IPS-18a (cell line): ENCODE measurements at regions not wholly inside any gene's neighbourhood (a gene's known extent, or its start where the extent isn't known, plus 50 kb on each side); places are given as distances from the start of the nearest gene placed in this dataset.

Experiments used
- H3K27ac ChIP-seq: one replicate; pipeline ENCODE4 v1.5.1; 2013; ENCODE audit warnings: low read length
- H3K27me3 ChIP-seq: one replicate; pipeline ENCODE4 v1.6.1; 2013; ENCODE audit warnings: mild to moderate bottlenecking, low read length; ENCODE audit not compliant: control insufficient read depth, insufficient read depth
- H3K36me3 ChIP-seq: one replicate; pipeline ENCODE4 v1.6.1; 2013; ENCODE audit warnings: low read depth, low read length; ENCODE audit not compliant: control insufficient read depth
- H3K4me1 ChIP-seq: one replicate; pipeline ENCODE4 v1.6.1; 2013; ENCODE audit warnings: low read depth, low read length; ENCODE audit not compliant: control insufficient read depth
- H3K4me3 ChIP-seq: one replicate; pipeline ENCODE4 v1.5.1; 2013; ENCODE audit warnings: low read length
- H3K9ac ChIP-seq: one replicate; pipeline ENCODE4 v1.6.1; 2013; ENCODE audit warnings: mild to moderate bottlenecking, low read length, moderate library complexity
- H3K9me3 ChIP-seq: one replicate; pipeline ENCODE4 v1.6.1; 2013; ENCODE audit warnings: low read depth, low read length; ENCODE audit not compliant: control insufficient read depth

DNA sequence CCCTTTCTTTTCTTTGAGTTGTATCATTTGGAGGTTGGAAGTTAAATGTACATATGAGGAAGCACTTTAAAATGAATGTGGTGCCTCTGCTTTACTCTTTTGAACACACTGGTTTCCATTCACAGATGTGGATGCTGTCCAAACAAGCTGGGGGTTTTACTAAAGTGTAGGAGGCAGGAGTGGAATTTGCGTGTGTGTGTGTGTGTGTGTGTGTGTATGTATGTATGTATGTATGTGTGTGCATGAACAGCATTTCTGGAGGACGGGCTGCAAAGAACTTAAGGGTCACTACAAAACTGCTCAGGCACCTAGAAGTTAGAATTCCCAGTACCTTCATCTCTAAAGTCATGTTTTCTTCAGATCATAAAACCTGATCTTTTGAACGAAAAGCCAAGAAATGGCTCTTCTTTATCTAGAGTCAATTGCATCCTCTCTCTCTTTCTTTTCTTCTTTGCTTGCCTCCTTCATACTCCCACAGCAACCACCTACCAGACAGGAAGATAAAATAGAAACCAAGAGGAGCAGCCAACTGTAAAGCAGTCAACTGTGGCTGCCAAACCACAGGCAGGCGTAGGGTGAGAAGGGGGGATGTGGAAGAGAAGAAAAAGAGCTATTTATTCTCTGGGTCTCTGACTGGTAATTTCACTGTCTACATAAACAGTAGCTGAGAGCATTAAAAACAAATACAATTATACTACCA is 177.0 kb upstream of the RASGEF1B start:
- Histone ChIP-seq H3K27ac (no peak overlapping the region), H3K9ac (no peak overlapping the region), H3K9me3 (no peaks in the 10 kb centered on the region), H3K27me3 (peaks cover 42% of the 10 kb centered on the region), H3K4me1 (peaks cover 26% of the 10 kb centered on the region), H3K4me3 (no peak overlapping the region), H3K36me3 (no peaks in the 10 kb centered on the region)

DNA sequence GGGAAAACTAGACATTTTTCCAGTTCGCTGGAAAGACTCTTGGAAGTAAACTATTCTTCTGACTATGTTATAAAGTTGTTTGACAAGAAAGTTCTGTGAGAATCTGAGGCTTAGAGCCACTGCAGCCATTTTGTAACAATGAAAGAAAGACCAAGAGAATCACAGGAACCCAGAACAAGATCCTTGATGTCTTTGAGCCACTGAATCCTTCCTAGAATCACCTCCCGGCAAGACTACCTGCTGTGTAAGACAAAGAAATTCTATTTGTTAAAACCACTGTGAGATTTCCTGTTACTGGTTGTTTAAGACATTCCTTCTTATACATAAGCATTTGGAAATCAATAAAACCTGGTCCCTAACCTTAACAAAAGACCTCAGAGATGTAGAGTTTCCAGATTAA is 175.7 kb upstream of the RASGEF1B start:
- Histone ChIP-seq H3K4me3 (no peak overlapping the region), H3K9me3 (no peaks in the 10 kb centered on the region), H3K4me1 (peaks cover 26% of the 10 kb centered on the region), H3K27ac (no peak overlapping the region), H3K27me3 (peaks cover 42% of the 10 kb centered on the region), H3K36me3 (no peaks in the 10 kb centered on the region), H3K9ac (no peak overlapping the region)

DNA sequence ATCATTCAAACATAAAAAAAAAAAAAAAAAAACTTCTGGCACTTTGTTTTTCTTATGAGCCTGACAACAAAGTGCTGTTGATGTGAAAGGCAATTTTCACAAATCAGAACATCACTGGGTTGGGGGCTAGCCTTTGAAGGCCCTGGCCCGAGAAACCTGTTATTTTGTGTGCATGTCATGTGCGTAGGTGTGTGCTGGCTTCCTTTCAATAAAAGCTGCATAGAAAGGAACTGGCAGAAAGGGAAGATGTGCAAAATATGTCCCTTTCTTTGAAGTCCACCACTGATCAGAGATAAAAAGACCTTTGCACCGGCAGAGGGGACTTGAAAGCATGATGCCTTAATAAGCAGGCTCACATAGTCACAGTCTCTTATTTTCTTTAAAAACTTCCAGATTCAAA is 170.8 kb upstream of the RASGEF1B start:
- no peak overlapping the region for H3K9ac ChIP-seq
- no peaks in the 10 kb centered on the region for H3K9me3 ChIP-seq
- H3K27ac ChIP-seq: no peak overlapping the region

DNA sequence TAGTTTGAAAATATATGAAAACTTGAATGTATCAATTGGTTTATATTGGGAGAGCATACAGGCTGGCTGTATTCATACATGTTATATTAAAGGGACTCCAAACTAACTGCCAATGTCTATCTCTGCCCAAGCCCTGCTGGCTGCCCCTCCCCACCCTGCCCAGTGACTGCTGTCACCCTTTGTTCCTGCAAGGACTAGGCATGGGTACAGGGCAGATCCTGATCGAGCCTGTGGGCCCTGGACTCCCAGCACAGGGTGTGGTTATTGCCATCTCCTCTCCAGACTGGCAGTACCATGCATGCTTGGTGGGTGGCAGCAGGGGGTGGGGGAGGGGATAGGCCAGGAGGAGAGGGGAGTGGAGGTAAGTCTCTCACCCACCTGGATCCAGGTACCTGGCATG is 167.5 kb upstream of the RASGEF1B start:
- Histone ChIP-seq H3K27ac (no peak overlapping the region), H3K9me3 (no peaks in the 10 kb centered on the region), H3K4me3 (no peak overlapping the region), H3K9ac (no peak overlapping the region), H3K4me1 (peaks cover 2% of the 10 kb centered on the region), H3K27me3 (no peaks in the 10 kb centered on the region), H3K36me3 (no peaks in the 10 kb centered on the region)

More for the DNA sequence above, 170.8 kb upstream of the RASGEF1B start:
- peaks cover 12% of the 10 kb centered on the region for H3K4me1 ChIP-seq
- H3K36me3 ChIP-seq: no peaks in the 10 kb centered on the region
- H3K27me3 ChIP-seq: peaks cover 19% of the 10 kb centered on the region
- H3K4me3 ChIP-seq: no peak overlapping the region

DNA sequence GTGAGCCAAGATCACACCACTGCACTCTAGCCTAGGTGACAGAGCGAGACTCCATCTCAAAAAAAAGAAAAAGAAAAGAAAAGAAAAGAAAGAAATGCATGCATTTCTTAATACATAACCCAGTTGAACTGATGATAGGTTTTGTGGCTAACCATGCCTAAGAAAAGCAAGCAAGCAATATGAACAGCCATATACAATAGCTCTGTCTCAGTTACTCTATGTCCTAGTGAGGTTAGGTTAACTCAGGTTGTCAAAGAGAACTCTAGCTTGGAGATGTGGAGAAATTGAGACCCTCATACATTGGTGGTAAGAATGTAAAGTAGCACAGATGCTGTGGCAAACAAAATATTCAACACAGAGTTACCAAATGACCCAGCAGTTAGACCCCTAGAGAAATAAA is 167.0 kb upstream of the RASGEF1B start:
- Histone ChIP-seq H3K4me1 (peaks cover 2% of the 10 kb centered on the region), H3K27ac (no peak overlapping the region), H3K36me3 (no peaks in the 10 kb centered on the region), H3K27me3 (no peaks in the 10 kb centered on the region), H3K4me3 (no peak overlapping the region), H3K9ac (no peak overlapping the region), H3K9me3 (no peaks in the 10 kb centered on the region)

DNA sequence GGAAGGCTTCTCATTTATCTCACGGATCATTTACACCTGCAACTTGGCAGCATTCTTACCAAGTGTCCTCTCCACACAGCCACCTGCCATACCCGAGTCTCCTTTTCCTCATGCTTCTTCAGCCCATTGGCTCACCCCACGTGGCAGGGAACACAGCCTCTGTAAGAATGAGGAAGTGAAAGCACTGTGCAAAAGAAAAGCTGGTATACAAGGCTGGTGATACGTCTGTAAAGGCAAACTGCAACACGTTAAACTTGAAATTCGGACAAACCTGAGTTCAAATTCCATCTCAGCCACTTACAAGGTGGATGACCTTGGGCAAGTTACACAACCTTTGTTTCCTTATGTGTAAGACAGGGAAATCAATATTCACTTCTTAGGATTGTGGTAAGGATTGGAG is 164.0 kb upstream of the RASGEF1B start:
- H3K36me3 ChIP-seq: no peaks in the 10 kb centered on the region

DNA sequence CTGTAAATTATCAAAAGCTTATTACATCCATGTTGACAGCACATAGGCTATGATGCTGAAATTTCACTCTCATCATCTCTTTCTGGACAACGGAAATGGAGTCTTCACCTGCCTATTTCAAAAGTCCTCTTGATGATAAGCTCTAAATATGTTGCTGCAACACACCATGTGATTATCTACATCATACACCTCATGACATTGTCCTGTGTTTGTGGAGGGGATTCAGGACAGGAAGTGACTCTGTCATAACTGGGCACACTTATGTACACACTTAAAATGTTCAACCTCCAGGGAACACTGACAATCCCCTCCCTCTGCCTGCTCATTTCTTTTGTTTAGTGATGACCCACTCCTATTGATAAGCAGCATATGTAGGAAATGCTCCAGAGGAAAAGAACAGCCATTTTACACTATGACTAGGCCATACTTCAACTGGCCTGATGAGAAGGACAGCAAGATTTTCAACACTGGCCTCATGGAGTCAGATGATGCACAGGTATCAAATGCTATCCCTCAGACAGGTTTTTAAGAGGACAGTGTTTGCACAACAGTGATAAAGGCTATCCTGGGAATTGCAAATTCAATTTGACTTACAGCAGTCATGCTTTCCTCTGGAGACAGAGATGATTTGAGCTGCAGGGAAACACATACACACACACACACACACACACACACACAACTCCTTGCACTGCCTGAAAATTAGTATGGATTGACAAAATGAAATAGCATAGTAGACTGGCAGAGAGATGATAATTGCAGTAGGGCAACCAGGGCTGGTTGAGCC is 163.3 kb upstream of the RASGEF1B start:
- peaks cover 9% of the 10 kb centered on the region for H3K4me1 ChIP-seq
- no peaks in the 10 kb centered on the region for H3K36me3 ChIP-seq
- no peak overlapping the region for H3K27ac ChIP-seq

More for the DNA sequence above, 164.0 kb upstream of the RASGEF1B start:
- H3K4me1 ChIP-seq: peaks cover 9% of the 10 kb centered on the region
- H3K9me3 ChIP-seq: no peaks in the 10 kb centered on the region
- no peaks in the 10 kb centered on the region for H3K27me3 ChIP-seq
- no peak overlapping the region for H3K27ac ChIP-seq
- H3K9ac ChIP-seq: no peak overlapping the region
- no peak overlapping the region for H3K4me3 ChIP-seq

DNA sequence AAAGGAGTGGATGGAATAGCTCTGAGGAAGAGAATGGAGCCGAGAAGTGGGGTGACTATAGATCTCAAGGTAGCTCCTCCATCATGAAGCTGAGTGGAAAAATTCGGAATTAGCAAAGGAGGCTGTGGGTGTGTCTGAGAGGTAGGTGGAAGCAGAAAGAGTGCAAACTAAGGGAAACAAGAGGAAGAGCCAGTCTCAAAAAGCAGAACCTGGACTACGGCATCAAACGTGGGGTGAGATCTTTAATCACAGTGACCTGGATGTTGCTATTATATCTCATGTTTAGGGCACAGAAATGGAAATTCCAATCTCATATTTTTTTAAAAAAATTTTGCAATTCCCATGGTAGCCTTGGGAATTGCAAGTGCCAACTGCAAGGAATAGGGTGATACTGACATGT is 162.5 kb upstream of the RASGEF1B start:
- Histone ChIP-seq H3K4me3 (no peak overlapping the region), H3K4me1 (peaks cover 9% of the 10 kb centered on the region), H3K36me3 (no peaks in the 10 kb centered on the region), H3K9ac (no peak overlapping the region), H3K9me3 (no peaks in the 10 kb centered on the region), H3K27me3 (no peaks in the 10 kb centered on the region), H3K27ac (no peak overlapping the region)

More for the DNA sequence above, 163.3 kb upstream of the RASGEF1B start:
- no peak overlapping the region for H3K9ac ChIP-seq
- no peaks in the 10 kb centered on the region for H3K27me3 ChIP-seq
- H3K9me3 ChIP-seq: no peaks in the 10 kb centered on the region
- no peak overlapping the region for H3K4me3 ChIP-seq

DNA sequence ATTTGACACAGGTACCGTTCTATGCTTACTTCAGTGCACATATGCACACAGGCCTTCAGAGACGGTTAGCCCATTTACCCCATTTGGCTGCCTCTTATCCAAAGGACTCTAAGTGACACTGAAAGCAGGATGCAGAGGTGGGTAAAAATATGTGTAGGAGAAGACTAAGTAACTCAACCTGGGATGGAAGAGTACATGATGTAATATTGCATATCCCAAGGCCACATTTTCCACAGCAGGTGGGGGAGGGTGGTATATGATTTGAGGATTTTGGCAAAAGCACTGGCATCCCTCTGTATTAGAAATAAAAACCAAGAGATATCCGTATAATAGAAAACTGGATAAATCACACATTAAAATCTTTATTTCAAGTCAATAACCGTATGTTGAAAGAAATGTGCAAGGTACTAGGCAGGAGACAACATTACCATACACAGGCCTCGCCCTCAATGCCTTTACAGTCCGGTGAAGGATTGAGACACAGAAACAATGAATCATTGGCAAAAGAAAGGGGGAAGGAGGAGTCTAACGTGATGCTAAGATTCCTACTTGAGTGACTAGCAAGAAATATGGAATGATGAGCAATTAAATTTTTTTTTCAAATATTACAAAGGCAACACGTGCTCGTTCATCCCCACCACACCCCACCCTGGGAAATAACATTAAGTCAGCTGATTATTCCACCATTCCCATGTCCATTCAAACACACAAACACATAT is 161.0 kb upstream of the RASGEF1B start:
- no peak overlapping the region for H3K27ac ChIP-seq
- H3K27me3 ChIP-seq: no peaks in the 10 kb centered on the region

DNA sequence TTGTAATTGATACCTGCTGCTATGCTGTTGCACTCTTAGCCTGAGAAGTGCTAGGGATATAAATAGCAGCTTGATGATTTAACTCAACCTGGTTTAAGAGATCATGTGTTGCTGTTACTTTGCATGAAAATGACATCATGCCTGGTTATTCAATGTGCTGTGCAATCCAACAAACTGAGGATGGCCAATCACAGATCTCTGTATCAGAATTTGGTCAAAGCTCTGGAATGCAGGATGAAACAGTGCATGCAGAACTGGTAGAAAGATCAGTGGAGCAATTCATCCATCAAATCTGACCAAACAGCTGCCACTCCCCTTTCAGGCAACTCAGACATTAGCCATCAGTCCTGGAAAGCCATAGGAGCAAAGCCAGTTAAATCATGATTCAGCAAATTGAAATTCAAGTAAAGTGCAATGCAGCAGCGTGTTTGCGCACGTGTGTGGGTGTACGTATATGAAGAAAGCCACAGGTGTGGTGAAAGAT is 160.3 kb upstream of the RASGEF1B start:
- peaks cover 14% of the 10 kb centered on the region for H3K4me1 ChIP-seq
- H3K9me3 ChIP-seq: no peaks in the 10 kb centered on the region
- no peak overlapping the region for H3K9ac ChIP-seq
- no peaks in the 10 kb centered on the region for H3K36me3 ChIP-seq
- H3K27ac ChIP-seq: no peak overlapping the region
- H3K4me3 ChIP-seq: no peak overlapping the region
- H3K27me3 ChIP-seq: no peaks in the 10 kb centered on the region

More for the DNA sequence above, 161.0 kb upstream of the RASGEF1B start:
- Histone ChIP-seq H3K9me3 (no peaks in the 10 kb centered on the region), H3K9ac (no peak overlapping the region), H3K4me1 (peaks cover 10% of the 10 kb centered on the region), H3K4me3 (no peak overlapping the region), H3K36me3 (no peaks in the 10 kb centered on the region)

DNA sequence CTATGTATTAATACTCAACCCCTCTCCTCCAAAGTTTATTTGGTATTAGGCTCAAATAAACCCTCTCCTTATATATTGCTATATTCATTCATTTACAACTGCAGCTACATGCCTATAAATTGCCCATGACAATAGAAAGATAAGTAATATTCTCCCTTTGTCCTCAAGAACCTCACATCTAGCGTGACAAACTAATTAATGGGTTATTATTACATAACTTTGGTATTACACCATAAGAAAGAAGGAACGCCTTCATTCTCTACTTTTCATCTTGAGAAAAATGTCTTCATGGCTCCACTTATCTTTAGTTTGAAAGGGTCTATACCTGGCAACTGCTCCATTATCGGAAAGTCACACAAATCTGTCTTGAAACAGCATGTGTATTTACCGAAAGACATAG is 157.7 kb upstream of the RASGEF1B start:
- no peak overlapping the region for H3K9ac ChIP-seq
- no peaks in the 10 kb centered on the region for H3K36me3 ChIP-seq
- no peaks in the 10 kb centered on the region for H3K27me3 ChIP-seq
- no peaks in the 10 kb centered on the region for H3K9me3 ChIP-seq
- H3K27ac ChIP-seq: no peak overlapping the region
- peaks cover 14% of the 10 kb centered on the region for H3K4me1 ChIP-seq
- H3K4me3 ChIP-seq: no peak overlapping the region
